ENCODE measurements at regions not wholly inside any gene's neighbourhood (a gene's known extent, or its start where the extent isn't known, plus 50 kb on each side); places are given as distances from the start of the nearest gene placed in this dataset.

- H3K9ac ChIP-seq (ENCODE audit: low read length), result no peak overlapping the region
- no peaks in the 10 kb centered on the region for H3K27me3 ChIP-seq (ENCODE audit: low read length)
- no peaks in the 10 kb centered on the region for H3K36me3 ChIP-seq (ENCODE audit: low read length)
- no peak overlapping the region for H3K4me2 ChIP-seq (ENCODE audit: low read depth, low read length, poor library complexity, severe bottlenecking)
- no peaks in the 10 kb centered on the region for H3K9me2 ChIP-seq (replicated peaks; ENCODE audit: insufficient read depth, low read length)
- TF ChIP-seq EZH2phosphoT487 (conservative IDR thresholded peaks at IDR 0.05; ENCODE audit: low read length) (no peak), CTCF (IDR thresholded peaks at IDR 0.05; ENCODE audit: insufficient read depth, low read length, poor library complexity, severe bottlenecking) (no peak)
- H3F3A ChIP-seq (ENCODE audit: insufficient read depth), result no peaks in the 10 kb centered on the region
- H3K4me3 ChIP-seq (ENCODE audit: insufficient read depth, low read length, poor library complexity, severe bottlenecking), result no peak overlapping the region
- H3K79me2 ChIP-seq (ENCODE audit: insufficient read depth, low read length), result no peaks in the 10 kb centered on the region
- no peaks in the 10 kb centered on the region for H3K9me3 ChIP-seq (ENCODE audit: insufficient read depth, low read length)
- no peak overlapping the region for H3K27ac ChIP-seq (ENCODE audit: low read depth, low read length)
- no peak overlapping the region for H2AFZ ChIP-seq (ENCODE audit: low read depth, low read length, severe bottlenecking)
- no peaks in the 10 kb centered on the region for H4K20me1 ChIP-seq (ENCODE audit: low read depth, low read length)
Observed at GRCh38 chr6:103042336-103042735, 1648.8 kb downstream of the GRIK2 start.

- H3K4me3 ChIP-seq (ENCODE audit: insufficient read depth, low read length, poor library complexity, severe bottlenecking), result no peak overlapping the region
- no peaks in the 10 kb centered on the region for H3K36me3 ChIP-seq (ENCODE audit: low read length)
- H3K9ac ChIP-seq (ENCODE audit: low read length), result no peak overlapping the region
- no peak for TF ChIP-seq EZH2phosphoT487 (conservative IDR thresholded peaks at IDR 0.05; ENCODE audit: low read length)
- TF ChIP-seq CTCF (IDR thresholded peaks at IDR 0.05; ENCODE audit: insufficient read depth, low read length, poor library complexity, severe bottlenecking), result no peak
- no peak overlapping the region for H2AFZ ChIP-seq (ENCODE audit: low read depth, low read length, severe bottlenecking)
- H3K9me3 ChIP-seq (ENCODE audit: insufficient read depth, low read length), result no peaks in the 10 kb centered on the region
- no peak overlapping the region for H3K4me2 ChIP-seq (ENCODE audit: low read depth, low read length, poor library complexity, severe bottlenecking)
- H3K27me3 ChIP-seq (ENCODE audit: low read length), result no peaks in the 10 kb centered on the region
- H4K20me1 ChIP-seq (ENCODE audit: low read depth, low read length), result no peaks in the 10 kb centered on the region
- H3K79me2 ChIP-seq (ENCODE audit: insufficient read depth, low read length), result no peaks in the 10 kb centered on the region
- no peaks in the 10 kb centered on the region for H3K9me2 ChIP-seq (replicated peaks; ENCODE audit: insufficient read depth, low read length)
- no peak overlapping the region for H3K27ac ChIP-seq (ENCODE audit: low read depth, low read length)
- H3F3A ChIP-seq (ENCODE audit: insufficient read depth), result no peaks in the 10 kb centered on the region
Observed at GRCh38 chr6:103036846-103037245, 1643.3 kb downstream of the GRIK2 start.

- Histone ChIP-seq H3K36me3 (ENCODE audit: low read length) (no peaks in the 10 kb centered on the region), H4K20me1 (ENCODE audit: low read depth, low read length) (no peaks in the 10 kb centered on the region), H2AFZ (ENCODE audit: low read depth, low read length, severe bottlenecking) (no peak overlapping the region), H3K9me3 (ENCODE audit: insufficient read depth, low read length) (no peaks in the 10 kb centered on the region), H3F3A (ENCODE audit: insufficient read depth) (no peaks in the 10 kb centered on the region), H3K9ac (ENCODE audit: low read length) (no peak overlapping the region), H3K4me3 (ENCODE audit: insufficient read depth, low read length, poor library complexity, severe bottlenecking) (no peak overlapping the region), H3K9me2 (replicated peaks; ENCODE audit: insufficient read depth, low read length) (no peaks in the 10 kb centered on the region), H3K27me3 (ENCODE audit: low read length) (no peaks in the 10 kb centered on the region), H3K27ac (ENCODE audit: low read depth, low read length) (no peak overlapping the region), H3K79me2 (ENCODE audit: insufficient read depth, low read length) (no peaks in the 10 kb centered on the region), H3K4me2 (ENCODE audit: low read depth, low read length, poor library complexity, severe bottlenecking) (no peak overlapping the region)
- TF ChIP-seq EZH2phosphoT487 (conservative IDR thresholded peaks at IDR 0.05; ENCODE audit: low read length) (no peak), CTCF (IDR thresholded peaks at IDR 0.05; ENCODE audit: insufficient read depth, low read length, poor library complexity, severe bottlenecking) (no peak)
Observed at GRCh38 chr6:103027271-103027931, 1633.9 kb downstream of the GRIK2 start.
